ENCODE measurements at regions not wholly inside any gene's neighbourhood (a gene's known extent, or its start where the extent isn't known, plus 50 kb on each side); places are given as distances from the start of the nearest gene placed in this dataset.

GRCh38 chr9:90948156-90948555, 146.5 kb downstream of the SYK start:
- H3K9me3 ChIP-seq (ENCODE audit: control insufficient read depth in 1 of 2, low read length in 2 of 2) = no peaks in the 10 kb centered on the region
- H3K4me3 ChIP-seq (ENCODE audit: low read depth in 1 of 2, low read length in 2 of 2) = no peak overlapping the region
- H3K36me3 ChIP-seq (ENCODE audit: control insufficient read depth in 1 of 2, insufficient read depth in 2 of 2, low read length in 2 of 2) = no peaks in the 10 kb centered on the region
- no peak overlapping the region for H3K27ac ChIP-seq (ENCODE audit: low read length)
- no peaks in the 10 kb centered on the region for H3K27me3 ChIP-seq (ENCODE audit: low read depth, low read length)
- H3K4me1 ChIP-seq (ENCODE audit: control insufficient read depth in 1 of 2, insufficient read depth in 2 of 2, low read length in 2 of 2) = no peaks in the 10 kb centered on the region

- Histone ChIP-seq H3K27ac (ENCODE audit: low read length) (no peak overlapping the region), H3K27me3 (ENCODE audit: low read depth, low read length) (no peaks in the 10 kb centered on the region), H3K4me3 (ENCODE audit: low read depth in 1 of 2, low read length in 2 of 2) (no peak overlapping the region), H3K4me1 (ENCODE audit: control insufficient read depth in 1 of 2, insufficient read depth in 2 of 2, low read length in 2 of 2) (no peaks in the 10 kb centered on the region), H3K36me3 (ENCODE audit: control insufficient read depth in 1 of 2, insufficient read depth in 2 of 2, low read length in 2 of 2) (no peaks in the 10 kb centered on the region), H3K9me3 (ENCODE audit: control insufficient read depth in 1 of 2, low read length in 2 of 2) (no peaks in the 10 kb centered on the region)
Measured at GRCh38 chr9:90950600-90950999, 149.0 kb downstream of the SYK start.

GRCh38 chr9:90953200-90953599, 151.6 kb downstream of the SYK start:
- Histone ChIP-seq H3K4me3 (ENCODE audit: low read depth in 1 of 2, low read length in 2 of 2) (no peak overlapping the region), H3K9me3 (ENCODE audit: control insufficient read depth in 1 of 2, low read length in 2 of 2) (no peaks in the 10 kb centered on the region), H3K4me1 (ENCODE audit: control insufficient read depth in 1 of 2, insufficient read depth in 2 of 2, low read length in 2 of 2) (no peaks in the 10 kb centered on the region), H3K27me3 (ENCODE audit: low read depth, low read length) (no peaks in the 10 kb centered on the region), H3K36me3 (ENCODE audit: control insufficient read depth in 1 of 2, insufficient read depth in 2 of 2, low read length in 2 of 2) (no peaks in the 10 kb centered on the region), H3K27ac (ENCODE audit: low read length) (no peak overlapping the region)

GRCh38 chr9:90953805-90954204, 152.2 kb downstream of the SYK start:
- Histone ChIP-seq H3K27me3 (ENCODE audit: low read depth, low read length) (no peaks in the 10 kb centered on the region), H3K27ac (ENCODE audit: low read length) (no peak overlapping the region), H3K9me3 (ENCODE audit: control insufficient read depth in 1 of 2, low read length in 2 of 2) (no peaks in the 10 kb centered on the region), H3K4me3 (ENCODE audit: low read depth in 1 of 2, low read length in 2 of 2) (no peak overlapping the region), H3K4me1 (ENCODE audit: control insufficient read depth in 1 of 2, insufficient read depth in 2 of 2, low read length in 2 of 2) (no peaks in the 10 kb centered on the region), H3K36me3 (ENCODE audit: control insufficient read depth in 1 of 2, insufficient read depth in 2 of 2, low read length in 2 of 2) (no peaks in the 10 kb centered on the region)

GRCh38 chr9:90956026-90956810, 154.6 kb downstream of the SYK start:
- H3K36me3 ChIP-seq (ENCODE audit: control insufficient read depth in 1 of 2, insufficient read depth in 2 of 2, low read length in 2 of 2) = no peaks in the 10 kb centered on the region
- H3K9me3 ChIP-seq (ENCODE audit: control insufficient read depth in 1 of 2, low read length in 2 of 2) = no peaks in the 10 kb centered on the region
- H3K27ac ChIP-seq (ENCODE audit: low read length) = no peak overlapping the region
- H3K4me1 ChIP-seq (ENCODE audit: control insufficient read depth in 1 of 2, insufficient read depth in 2 of 2, low read length in 2 of 2) = no peaks in the 10 kb centered on the region
- no peaks in the 10 kb centered on the region for H3K27me3 ChIP-seq (ENCODE audit: low read depth, low read length)
- no peak overlapping the region for H3K4me3 ChIP-seq (ENCODE audit: low read depth in 1 of 2, low read length in 2 of 2)

- H3K9me3 ChIP-seq (ENCODE audit: control insufficient read depth in 1 of 2, low read length in 2 of 2) = no peaks in the 10 kb centered on the region
- no peak overlapping the region for H3K27ac ChIP-seq (ENCODE audit: low read length)
- no peaks in the 10 kb centered on the region for H3K27me3 ChIP-seq (ENCODE audit: low read depth, low read length)
- no peak overlapping the region for H3K4me3 ChIP-seq (ENCODE audit: low read depth in 1 of 2, low read length in 2 of 2)
- no peaks in the 10 kb centered on the region for H3K36me3 ChIP-seq (ENCODE audit: control insufficient read depth in 1 of 2, insufficient read depth in 2 of 2, low read length in 2 of 2)
- H3K4me1 ChIP-seq (ENCODE audit: control insufficient read depth in 1 of 2, insufficient read depth in 2 of 2, low read length in 2 of 2) = no peaks in the 10 kb centered on the region
Measured at GRCh38 chr9:90958328-90958727, 156.7 kb downstream of the SYK start.

GRCh38 chr9:90960941-90961340, 159.3 kb downstream of the SYK start:
- Histone ChIP-seq H3K27me3 (ENCODE audit: low read depth, low read length) (no peaks in the 10 kb centered on the region), H3K9me3 (ENCODE audit: control insufficient read depth in 1 of 2, low read length in 2 of 2) (no peaks in the 10 kb centered on the region), H3K4me3 (ENCODE audit: low read depth in 1 of 2, low read length in 2 of 2) (no peak overlapping the region), H3K27ac (ENCODE audit: low read length) (no peak overlapping the region), H3K36me3 (ENCODE audit: control insufficient read depth in 1 of 2, insufficient read depth in 2 of 2, low read length in 2 of 2) (no peaks in the 10 kb centered on the region), H3K4me1 (ENCODE audit: control insufficient read depth in 1 of 2, insufficient read depth in 2 of 2, low read length in 2 of 2) (no peaks in the 10 kb centered on the region)

- no peak overlapping the region for H3K27ac ChIP-seq (ENCODE audit: low read length)
- no peaks in the 10 kb centered on the region for H3K36me3 ChIP-seq (ENCODE audit: control insufficient read depth in 1 of 2, insufficient read depth in 2 of 2, low read length in 2 of 2)
- no peaks in the 10 kb centered on the region for H3K4me1 ChIP-seq (ENCODE audit: control insufficient read depth in 1 of 2, insufficient read depth in 2 of 2, low read length in 2 of 2)
- no peak overlapping the region for H3K4me3 ChIP-seq (ENCODE audit: low read depth in 1 of 2, low read length in 2 of 2)
- no peaks in the 10 kb centered on the region for H3K9me3 ChIP-seq (ENCODE audit: control insufficient read depth in 1 of 2, low read length in 2 of 2)
- H3K27me3 ChIP-seq (ENCODE audit: low read depth, low read length) = no peaks in the 10 kb centered on the region
Measured at GRCh38 chr9:90961375-90961774, 159.8 kb downstream of the SYK start.

GRCh38 chr9:90964101-90965020, 162.7 kb downstream of the SYK start:
- Histone ChIP-seq H3K4me3 (ENCODE audit: low read depth in 1 of 2, low read length in 2 of 2) (peak overlapping the region; percentile 12 to 47), H3K27me3 (ENCODE audit: low read depth, low read length) (no peaks in the 10 kb centered on the region), H3K36me3 (ENCODE audit: control insufficient read depth in 1 of 2, insufficient read depth in 2 of 2, low read length in 2 of 2) (no peaks in the 10 kb centered on the region), H3K9me3 (ENCODE audit: control insufficient read depth in 1 of 2, low read length in 2 of 2) (no peaks in the 10 kb centered on the region), H3K4me1 (ENCODE audit: control insufficient read depth in 1 of 2, insufficient read depth in 2 of 2, low read length in 2 of 2) (no peaks in the 10 kb centered on the region), H3K27ac (ENCODE audit: low read length) (peak overlapping the region; percentile 64)

- peak overlapping the region; percentile 64 for H3K27ac ChIP-seq (ENCODE audit: low read length)
- no peaks in the 10 kb centered on the region for H3K9me3 ChIP-seq (ENCODE audit: control insufficient read depth in 1 of 2, low read length in 2 of 2)
- no peaks in the 10 kb centered on the region for H3K27me3 ChIP-seq (ENCODE audit: low read depth, low read length)
- H3K4me1 ChIP-seq (ENCODE audit: control insufficient read depth in 1 of 2, insufficient read depth in 2 of 2, low read length in 2 of 2) = no peaks in the 10 kb centered on the region
- H3K36me3 ChIP-seq (ENCODE audit: control insufficient read depth in 1 of 2, insufficient read depth in 2 of 2, low read length in 2 of 2) = no peaks in the 10 kb centered on the region
- peak overlapping the region in 1 of 2 donors; percentile 47 for H3K4me3 ChIP-seq (ENCODE audit: low read depth in 1 of 2, low read length in 2 of 2)
Measured at GRCh38 chr9:90965226-90966030, 163.8 kb downstream of the SYK start.

GRCh38 chr9:90966031-90966290, 164.3 kb downstream of the SYK start:
- Histone ChIP-seq H3K4me3 (ENCODE audit: low read depth in 1 of 2, low read length in 2 of 2) (no peak overlapping the region), H3K4me1 (ENCODE audit: control insufficient read depth in 1 of 2, insufficient read depth in 2 of 2, low read length in 2 of 2) (peaks cover 0 to 3% of the 10 kb centered on the region in 2 donors), H3K9me3 (ENCODE audit: control insufficient read depth in 1 of 2, low read length in 2 of 2) (no peaks in the 10 kb centered on the region), H3K27me3 (ENCODE audit: low read depth, low read length) (no peaks in the 10 kb centered on the region), H3K27ac (ENCODE audit: low read length) (peak overlapping the region; percentile 53), H3K36me3 (ENCODE audit: control insufficient read depth in 1 of 2, insufficient read depth in 2 of 2, low read length in 2 of 2) (no peaks in the 10 kb centered on the region)
